Body of pancreas (tissue), 4 donors: ENCODE measurements at regions not wholly inside any gene's neighbourhood (a gene's known extent, or its start where the extent isn't known, plus 50 kb on each side); places are given as distances from the start of the nearest gene placed in this dataset.

Experiments used
- POLR2A ChIP-seq, 3 donors: fragments of 450-650 bp; IDR thresholded peaks; one replicate each; pipeline ENCODE4 v1.6.1; 2016; ENCODE audit warnings: antibody characterized with exemption in 3 of 3, mild to moderate bottlenecking in 2 of 3
- TF ChIP-seq, protein P1 (sequence below), 7 experiments: fragments of 450-650 bp in 4 of 7; fragments of 200-600 bp in 3 of 7; sonication (generic) in 3 of 7; IDR thresholded peaks; one replicate each; pipeline ENCODE4 v1.5.1; 2016 to 2019; ENCODE audit warnings: antibody characterized with exemption in 7 of 7

DNA sequence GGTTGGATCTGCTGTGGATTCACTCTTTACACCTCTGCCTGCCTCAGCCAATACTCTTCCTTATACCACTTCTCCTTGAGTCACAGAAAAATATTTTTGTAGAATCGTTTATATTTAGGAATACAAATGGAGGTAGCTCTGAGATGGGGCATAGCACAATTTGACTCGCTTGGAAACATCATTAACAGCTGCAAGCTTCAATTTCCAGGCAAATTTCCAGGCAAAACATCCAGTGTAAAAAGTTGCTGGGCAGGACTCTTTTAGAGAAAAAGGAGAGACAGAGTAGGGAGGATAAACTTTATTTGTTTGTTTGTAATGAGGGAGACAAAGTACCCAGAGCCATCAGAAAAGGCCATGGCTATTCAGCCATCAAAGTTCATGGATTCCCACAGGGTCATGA lies 74.4 kb upstream of the SOX11 start:
- TF ChIP-seq, protein P1, sequence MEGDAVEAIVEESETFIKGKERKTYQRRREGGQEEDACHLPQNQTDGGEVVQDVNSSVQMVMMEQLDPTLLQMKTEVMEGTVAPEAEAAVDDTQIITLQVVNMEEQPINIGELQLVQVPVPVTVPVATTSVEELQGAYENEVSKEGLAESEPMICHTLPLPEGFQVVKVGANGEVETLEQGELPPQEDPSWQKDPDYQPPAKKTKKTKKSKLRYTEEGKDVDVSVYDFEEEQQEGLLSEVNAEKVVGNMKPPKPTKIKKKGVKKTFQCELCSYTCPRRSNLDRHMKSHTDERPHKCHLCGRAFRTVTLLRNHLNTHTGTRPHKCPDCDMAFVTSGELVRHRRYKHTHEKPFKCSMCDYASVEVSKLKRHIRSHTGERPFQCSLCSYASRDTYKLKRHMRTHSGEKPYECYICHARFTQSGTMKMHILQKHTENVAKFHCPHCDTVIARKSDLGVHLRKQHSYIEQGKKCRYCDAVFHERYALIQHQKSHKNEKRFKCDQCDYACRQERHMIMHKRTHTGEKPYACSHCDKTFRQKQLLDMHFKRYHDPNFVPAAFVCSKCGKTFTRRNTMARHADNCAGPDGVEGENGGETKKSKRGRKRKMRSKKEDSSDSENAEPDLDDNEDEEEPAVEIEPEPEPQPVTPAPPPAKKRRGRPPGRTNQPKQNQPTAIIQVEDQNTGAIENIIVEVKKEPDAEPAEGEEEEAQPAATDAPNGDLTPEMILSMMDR (IDR thresholded peaks at IDR 0.05) = no peak
- TF ChIP-seq POLR2A (IDR thresholded peaks at IDR 0.05) = no peak
